HepG2 (cell line): ENCODE measurements at regions not wholly inside any gene's neighbourhood (a gene's known extent, or its start where the extent isn't known, plus 50 kb on each side); places are given as distances from the start of the nearest gene placed in this dataset.
A peak's percentile ranks its signal among the peaks of the same experiment; 100 is the strongest.

Experiments
- ATF3 ChIP-seq: sonication (generic); formaldehyde crosslinking; IDR thresholded peaks from 2 replicates; pipeline ENCODE4 v1.4.0; 2020; ENCODE audit warnings: missing genetic modification reagents
- CEBPZ ChIP-seq: IDR thresholded peaks from 2 replicates; pipeline ENCODE4 v1.6.1; 2012; ENCODE audit warnings: low read length, improper control_type of control experiment
- DMAP1 ChIP-seq: IDR thresholded peaks from 2 replicates; pipeline ENCODE4 v1.6.1; 2016
- MIER3 ChIP-seq: IDR thresholded peaks from 2 replicates; pipeline ENCODE4 v1.6.1; 2016; ENCODE audit warnings: missing compliant biosample characterization, borderline replicate concordance
- POGZ ChIP-seq: sonication (generic); formaldehyde crosslinking; IDR thresholded peaks from 2 replicates; pipeline ENCODE4 v1.4.0; 2020; ENCODE audit warnings: mild to moderate bottlenecking, missing genetic modification reagents
- PPARG ChIP-seq: conservative IDR thresholded peaks from 2 replicates; pipeline ENCODE4 v1.6.1; 2016; ENCODE audit warnings: missing biosample characterization, missing genetic modification reagents
- RARA ChIP-seq: IDR thresholded peaks from 2 replicates; pipeline ENCODE4 v1.6.1; 2016; ENCODE audit warnings: missing genetic modification reagents, missing compliant biosample characterization
- RBAK ChIP-seq: sonication (generic); formaldehyde crosslinking; IDR thresholded peaks from 2 replicates; pipeline ENCODE4 v1.5.1; 2020; ENCODE audit warnings: mild to moderate bottlenecking, missing genetic modification reagents
- RXRA ChIP-seq: sonication (generic); formaldehyde crosslinking; IDR thresholded peaks from 2 replicates; pipeline ENCODE4 v1.5.1; 2020; ENCODE audit warnings: missing genetic modification reagents
- SRSF4 ChIP-seq: fragments of 200-400 bp; formaldehyde crosslinking; IDR thresholded peaks from one replicate; pipeline ENCODE4 v1.6.1; 2018; ENCODE audit warnings: mild to moderate bottlenecking, low read depth, low read length, moderate library complexity; ENCODE audit not compliant: poor library complexity, severe bottlenecking
- TOE1 ChIP-seq: sonication (generic); formaldehyde crosslinking; IDR thresholded peaks from 2 replicates; pipeline ENCODE4 v1.4.0; 2020; ENCODE audit warnings: mild to moderate bottlenecking, missing genetic modification reagents
- ZBTB25 ChIP-seq: IDR thresholded peaks from 2 replicates; pipeline ENCODE4 v1.6.1; 2018; ENCODE audit warnings: missing genetic modification reagents
- ZFP36L2 ChIP-seq: sonication (generic); formaldehyde crosslinking; IDR thresholded peaks from 2 replicates; pipeline ENCODE4 v1.4.0; 2020; ENCODE audit warnings: missing genetic modification reagents
- ZNF101 ChIP-seq: sonication (generic); formaldehyde crosslinking; IDR thresholded peaks from 2 replicates; pipeline ENCODE4 v1.4.0; 2020; ENCODE audit warnings: mild to moderate bottlenecking, low read depth, missing genetic modification reagents, borderline replicate concordance
- ZNF12 ChIP-seq: sonication (generic); formaldehyde crosslinking; IDR thresholded peaks from 2 replicates; pipeline ENCODE4 v1.5.0; 2020; ENCODE audit warnings: missing genetic modification reagents
- ZNF510 ChIP-seq: sonication (generic); formaldehyde crosslinking; IDR thresholded peaks from 2 replicates; pipeline ENCODE4 v1.4.0; 2020; ENCODE audit warnings: low read depth, mild to moderate bottlenecking, missing genetic modification reagents
- ZNF550 ChIP-seq: sonication (generic); formaldehyde crosslinking; IDR thresholded peaks from 2 replicates; pipeline ENCODE4 v1.4.0; 2020; ENCODE audit warnings: mild to moderate bottlenecking, missing genetic modification reagents, borderline replicate concordance
- ZNF687 ChIP-seq: sonication (generic); formaldehyde crosslinking; IDR thresholded peaks from 2 replicates; pipeline ENCODE4 v1.5.1; 2020; ENCODE audit warnings: mild to moderate bottlenecking, missing genetic modification reagents, moderate library complexity
- ZNF83 ChIP-seq: sonication (generic); formaldehyde crosslinking; IDR thresholded peaks from 2 replicates; pipeline ENCODE4 v1.4.0; 2020; ENCODE audit warnings: missing genetic modification reagents, mild to moderate bottlenecking, borderline replicate concordance
- ZUFSP ChIP-seq: sonication (generic); formaldehyde crosslinking; IDR thresholded peaks from 2 replicates; pipeline ENCODE4 v1.9.0; 2021; ENCODE audit warnings: missing genetic modification reagents, mild to moderate bottlenecking, borderline replicate concordance

- TF ChIP-seq ZUFSP = no peak
- TF ChIP-seq CEBPZ = no peak; the same call in 1 of the 2 replicates
- TF ChIP-seq ZNF83 (CRISPR knock-in tag) = no peak
- TF ChIP-seq DMAP1 (CRISPR knock-in tag) = peak; percentile 81
- no peak for TF ChIP-seq ZNF550 (CRISPR knock-in tag)
- peak; percentile 82 for TF ChIP-seq RBAK (CRISPR knock-in tag)
- no peak; the same call in 1 of the 2 replicates for TF ChIP-seq ZNF687 (CRISPR knock-in tag)
- TF ChIP-seq RXRA (CRISPR knock-in tag) = no peak; the same call in 1 of the 2 replicates
- peak; percentile 45; the same call in 1 of the 2 replicates for TF ChIP-seq PPARG (CRISPR knock-in tag)
- peak; percentile 95 for TF ChIP-seq ZNF12 (CRISPR knock-in tag)
- TF ChIP-seq ZFP36L2 (CRISPR knock-in tag) = no peak
- TF ChIP-seq POGZ = peak; percentile 100
- TF ChIP-seq MIER3 = peak; percentile 97
- TF ChIP-seq ZNF101 = no peak
- no peak for TF ChIP-seq SRSF4
- no peak for TF ChIP-seq TOE1 (CRISPR knock-in tag)
- peak; percentile 93 for TF ChIP-seq ATF3 (CRISPR knock-in tag)
- no peak for TF ChIP-seq ZNF510
- TF ChIP-seq ZBTB25 (CRISPR knock-in tag) = peak; percentile 72; the same call in 1 of the 2 replicates
- peak; percentile 91 for TF ChIP-seq RARA (CRISPR knock-in tag)
Observed at GRCh38 chr14:29028973-29029582, 262.5 kb downstream of the FOXG1 start (continued).
